SK-N-MC (cell line): ENCODE measurements at regions not wholly inside any gene's neighbourhood (a gene's known extent, or its start where the extent isn't known, plus 50 kb on each side); places are given as distances from the start of the nearest gene placed in this dataset.

Source experiments
- EZH2 ChIP-seq: fragments of 200-600 bp; sonication (generic); IDR thresholded peaks from one replicate; pipeline ENCODE4 v1.6.1; 2017; ENCODE audit warnings: antibody characterized with exemption
- FOXP2 ChIP-seq: optimal IDR thresholded peaks from 2 replicates; pipeline ENCODE3; 2011; ENCODE audit warnings: mild to moderate bottlenecking, moderate library complexity; ENCODE audit not compliant: insufficient read depth; ENCODE audit errors: extremely low read length, control extremely low read depth
- POLR2AphosphoS5 ChIP-seq: IDR thresholded peaks from 2 replicates; pipeline ENCODE4 v1.6.1; 2012; ENCODE audit warnings: mild to moderate bottlenecking, low read depth, low read length, borderline replicate concordance

DNA sequence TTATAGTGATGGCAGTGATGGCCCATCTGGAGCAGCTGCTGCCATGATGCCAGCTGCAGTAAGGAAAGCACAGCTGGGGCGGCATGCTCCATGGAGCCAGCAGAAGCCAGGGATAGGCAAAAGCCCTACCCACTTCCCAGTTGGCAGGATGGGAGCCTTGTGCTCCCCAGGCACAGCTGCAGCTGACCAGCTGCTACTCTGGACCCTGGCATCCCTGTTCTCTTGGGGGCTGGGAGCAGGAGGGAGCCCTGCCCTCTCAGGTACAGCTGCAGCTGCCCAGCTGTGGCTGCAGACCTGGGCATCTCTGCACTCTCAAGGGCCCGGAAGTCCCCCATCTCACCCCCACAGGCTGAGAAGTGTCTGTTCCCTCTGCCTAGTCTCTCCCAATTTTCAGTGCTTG is 531.9 kb downstream of the PCDH18 start:
- TF ChIP-seq POLR2AphosphoS5 (no peak), EZH2 (no peak), FOXP2 (no peak)
